ENCODE measurements at regions not wholly inside any gene's neighbourhood (a gene's known extent, or its start where the extent isn't known, plus 50 kb on each side); places are given as distances from the start of the nearest gene placed in this dataset.

GRCh38 chr12:72095025-72095424, 156.4 kb downstream of the TPH2 start:
- H3K9me3 Mint-ChIP-seq = no peaks in the 10 kb centered on the region
- Histone ChIP-seq H2AFZ (no peak overlapping the region), H3K4me3 (no peak overlapping the region), H3K4me1 (ENCODE audit: insufficient read depth) (no peaks in the 10 kb centered on the region), H3K4me2 (no peak overlapping the region), H3K9me2 (ENCODE audit: insufficient read depth) (peaks cover 10% of the 10 kb centered on the region; the same call in 1 of the 2 replicates), H3K27me3 (ENCODE audit: insufficient read depth) (no peaks in the 10 kb centered on the region), H3K27ac (ENCODE audit: low read depth) (no peak overlapping the region), H3K79me2 (replicated peaks; ENCODE audit: insufficient read depth) (no peaks in the 10 kb centered on the region), H4K20me1 (replicated peaks; ENCODE audit: insufficient read depth) (no peaks in the 10 kb centered on the region), H3F3A (replicated peaks; ENCODE audit: low read depth) (no peaks in the 10 kb centered on the region), H3K36me3 (ENCODE audit: insufficient read depth) (no peaks in the 10 kb centered on the region)
- no peak for DNase-seq (ENCODE audit: low spot score)
- H3K36me3 Mint-ChIP-seq (ENCODE audit: low read depth) = no peaks in the 10 kb centered on the region
- no peak overlapping the region for H3K27ac Mint-ChIP-seq
- no peak overlapping the region for H3K4me3 Mint-ChIP-seq
- no peaks in the 10 kb centered on the region for H3K4me1 Mint-ChIP-seq
- no peaks in the 10 kb centered on the region for H3K27me3 Mint-ChIP-seq (ENCODE audit: insufficient read depth, low read depth, poor library complexity)
- no peak for ATAC-seq
- TF ChIP-seq EZH2 (IDR thresholded peaks at IDR 0.05; ENCODE audit: low read depth, unreplicated experiment) = no peak
- no peak for TF ChIP-seq ZNF331 (CRISPR knock-in tag; IDR thresholded peaks at IDR 0.05; ENCODE audit: low read depth)
- no peak for TF ChIP-seq EZH2phosphoT487 (IDR thresholded peaks at IDR 0.05; ENCODE audit: unreplicated experiment)
- no peak for TF ChIP-seq REST (IDR thresholded peaks at IDR 0.05; ENCODE audit: unreplicated experiment)
- no peak for TF ChIP-seq JUNB (IDR thresholded peaks at IDR 0.05; ENCODE audit: unreplicated experiment)
- TF ChIP-seq CTCF (conservative IDR thresholded peaks at IDR 0.05; ENCODE audit: low read depth in 2 of 2) = no peak
- no peak for TF ChIP-seq NANOG (IDR thresholded peaks at IDR 0.05; ENCODE audit: borderline replicate concordance)
- no peak for TF ChIP-seq POLR2AphosphoS5 (IDR thresholded peaks at IDR 0.05; ENCODE audit: low read depth)

GRCh38 chr12:72098622-72099021, 160.0 kb downstream of the TPH2 start:
- no peaks in the 10 kb centered on the region for H4K20me1 ChIP-seq (replicated peaks; ENCODE audit: insufficient read depth)
- Mint-ChIP-seq H3K27ac (no peak overlapping the region), H3K36me3 (ENCODE audit: low read depth) (no peaks in the 10 kb centered on the region), H3K4me3 (no peak overlapping the region), H3K9me3 (no peaks in the 10 kb centered on the region), H3K4me1 (peaks cover 8% of the 10 kb centered on the region; the same call in 2 of the 3 replicates), H3K27me3 (ENCODE audit: insufficient read depth, low read depth, poor library complexity) (peaks cover 3% of the 10 kb centered on the region)
- no peaks in the 10 kb centered on the region for H3K36me3 ChIP-seq (ENCODE audit: insufficient read depth)
- H3K79me2 ChIP-seq (replicated peaks; ENCODE audit: insufficient read depth) = no peaks in the 10 kb centered on the region
- H2AFZ ChIP-seq = peak overlapping the region; percentile 78
- H3K4me2 ChIP-seq = no peak overlapping the region
- H3K4me1 ChIP-seq (ENCODE audit: insufficient read depth) = peaks cover 18% of the 10 kb centered on the region
- no peaks in the 10 kb centered on the region for H3F3A ChIP-seq (replicated peaks; ENCODE audit: low read depth)
- no peak overlapping the region for H3K27ac ChIP-seq (ENCODE audit: low read depth)
- no peak overlapping the region for H3K4me3 ChIP-seq
- H3K9me2 ChIP-seq (ENCODE audit: insufficient read depth) = peaks cover 15% of the 10 kb centered on the region; the same call in 1 of the 2 replicates
- ATAC-seq (no peak), DNase-seq (ENCODE audit: low spot score) (no peak)
- H3K27me3 ChIP-seq (ENCODE audit: insufficient read depth) = no peaks in the 10 kb centered on the region
- TF ChIP-seq STAT1 (IDR thresholded peaks at IDR 0.05; ENCODE audit: unreplicated experiment) (no peak), NANOG (IDR thresholded peaks at IDR 0.05; ENCODE audit: borderline replicate concordance) (no peak), ZNF462 (CRISPR knock-in tag; IDR thresholded peaks at IDR 0.05) (no peak), EZH2phosphoT487 (IDR thresholded peaks at IDR 0.05; ENCODE audit: unreplicated experiment) (no peak), POLR2AphosphoS5 (IDR thresholded peaks at IDR 0.05; ENCODE audit: low read depth) (no peak)

Measured in GM23338 (cell line).